Fibroblast of skin of abdomen (primary cell): ENCODE measurements at regions not wholly inside any gene's neighbourhood (a gene's known extent, or its start where the extent isn't known, plus 50 kb on each side); places are given as distances from the start of the nearest gene placed in this dataset.
"Not testable (repeated sequence)": the region's sequence is repeated elsewhere in the genome, so short reads cannot be mapped to it uniquely, and the experiment has no call there.

ENCODE experiments used
- DNase-seq: peaks from one replicate; pipeline ENCODE4 v3.0.0-alpha.2; 2013

- not testable (repeated sequence) for DNase-seq
Measured at GRCh38 chr11:121855138-121855537, 260.9 kb downstream of the BLID start.

- no peak for DNase-seq
Measured at GRCh38 chr11:121844016-121844415, 272.0 kb downstream of the BLID start.

- DNase-seq = no peak
Measured at GRCh38 chr11:121842192-121842585, 273.8 kb downstream of the BLID start.

- peak; percentile 99 for DNase-seq
Measured at GRCh38 chr11:121841487-121842191, 274.4 kb downstream of the BLID start.

GRCh38 chr11:121839781-121840180 lies 276.2 kb downstream of the BLID start:
- peak; percentile 81 for DNase-seq

GRCh38 chr11:121838571-121838970 lies 277.4 kb downstream of the BLID start:
- DNase-seq = no peak

GRCh38 chr11:121833970-121834369 lies 282.0 kb downstream of the BLID start:
- DNase-seq = no peak

GRCh38 chr11:121829159-121829643 lies 286.8 kb downstream of the BLID start:
- DNase-seq = peak; percentile 100

GRCh38 chr11:121814962-121815361 lies 301.1 kb downstream of the BLID start:
- peak; percentile 42 for DNase-seq

GRCh38 chr11:121814296-121814695 lies 301.7 kb downstream of the BLID start:
- no peak for DNase-seq

GRCh38 chr11:121810291-121810690 lies 305.7 kb downstream of the BLID start:
- peak; percentile 83 for DNase-seq

- no peak for DNase-seq
Measured at GRCh38 chr11:121808096-121808495, 307.9 kb downstream of the BLID start.

GRCh38 chr11:121807051-121807450 lies 309.0 kb downstream of the BLID start:
- no peak for DNase-seq

GRCh38 chr11:121802542-121802941 lies 313.5 kb downstream of the BLID start:
- no peak for DNase-seq

- DNase-seq = no peak
Measured at GRCh38 chr11:121801781-121802180, 314.2 kb downstream of the BLID start.

GRCh38 chr11:121801394-121801748 lies 314.6 kb downstream of the BLID start:
- peak; percentile 29 for DNase-seq

GRCh38 chr11:121800731-121801393 lies 315.2 kb downstream of the BLID start:
- peak; percentile 71 for DNase-seq

GRCh38 chr11:121800240-121800639 lies 315.8 kb downstream of the BLID start:
- no peak for DNase-seq

- DNase-seq = no peak
Measured at GRCh38 chr11:121797496-121797895, 318.5 kb downstream of the BLID start.

- DNase-seq = peak; percentile 18
Measured at GRCh38 chr11:121795174-121795573, 320.8 kb downstream of the BLID start.

- no peak for DNase-seq
Measured at GRCh38 chr11:121794671-121795141, 321.3 kb downstream of the BLID start.

GRCh38 chr11:121793916-121794315 lies 322.1 kb downstream of the BLID start:
- DNase-seq = no peak

- DNase-seq = no peak
Measured at GRCh38 chr11:121793291-121793690, 322.7 kb downstream of the BLID start.

- DNase-seq = no peak
Measured at GRCh38 chr11:121792185-121792584, 323.8 kb downstream of the BLID start.
